KOPT-K1 (cell line): ENCODE measurements at regions not wholly inside any gene's neighbourhood (a gene's known extent, or its start where the extent isn't known, plus 50 kb on each side); places are given as distances from the start of the nearest gene placed in this dataset.

Experiments used
- H3K27ac ChIP-seq: fragments of 200-600 bp; sonication (generic); 2 replicates; pipeline ENCODE4 v1.5.1; 2016; ENCODE audit warnings: antibody characterized with exemption, mild to moderate bottlenecking, low read depth, low read length; ENCODE audit not compliant: poor library complexity, severe bottlenecking
- H3K36me3 ChIP-seq: fragments of 200-600 bp; sonication (generic); 2 replicates; pipeline ENCODE4 v1.5.1; 2017; ENCODE audit warnings: antibody characterized with exemption, mild to moderate bottlenecking, low read length, moderate library complexity; ENCODE audit not compliant: insufficient read depth
- H3K9me3 ChIP-seq: fragments of 200-600 bp; sonication (generic); 2 replicates; pipeline ENCODE4 v1.5.1; 2017; ENCODE audit warnings: antibody characterized with exemption, low read length, mild to moderate bottlenecking; ENCODE audit not compliant: insufficient read depth, poor library complexity, severe bottlenecking

DNA sequence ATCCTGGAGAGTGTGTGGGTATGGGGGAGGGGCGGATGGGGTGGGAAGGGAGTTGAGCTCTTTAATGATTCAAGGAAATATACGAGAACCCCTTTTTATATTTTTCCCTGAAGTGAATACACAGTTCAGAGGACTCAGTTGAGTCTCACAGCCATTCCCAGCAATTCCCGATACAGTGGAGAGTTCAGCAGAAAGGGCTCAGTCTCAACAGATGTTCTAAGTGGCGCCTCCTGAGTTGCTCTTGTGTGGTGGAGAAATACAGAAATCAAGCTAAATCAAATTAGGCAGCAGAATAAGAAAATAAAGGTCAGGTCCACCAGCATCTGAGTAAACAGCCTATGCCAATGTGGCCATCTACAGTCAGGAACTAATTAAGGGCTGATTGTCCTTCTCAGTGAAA lies 372.1 kb downstream of the NR2F2 start:
- Histone ChIP-seq H3K9me3 (no peaks in the 10 kb centered on the region), H3K27ac (no peak overlapping the region), H3K36me3 (no peaks in the 10 kb centered on the region)

GRCh38 chr15:96703091-96703490 lies 372.6 kb downstream of the NR2F2 start:
- Histone ChIP-seq H3K36me3 (no peaks in the 10 kb centered on the region), H3K9me3 (no peaks in the 10 kb centered on the region), H3K27ac (no peak overlapping the region)

- no peaks in the 10 kb centered on the region for H3K9me3 ChIP-seq
- no peak overlapping the region for H3K27ac ChIP-seq
- no peaks in the 10 kb centered on the region for H3K36me3 ChIP-seq
These were observed 373.5 kb downstream of the NR2F2 start for GRCh38 chr15:96703794-96704550.

DNA sequence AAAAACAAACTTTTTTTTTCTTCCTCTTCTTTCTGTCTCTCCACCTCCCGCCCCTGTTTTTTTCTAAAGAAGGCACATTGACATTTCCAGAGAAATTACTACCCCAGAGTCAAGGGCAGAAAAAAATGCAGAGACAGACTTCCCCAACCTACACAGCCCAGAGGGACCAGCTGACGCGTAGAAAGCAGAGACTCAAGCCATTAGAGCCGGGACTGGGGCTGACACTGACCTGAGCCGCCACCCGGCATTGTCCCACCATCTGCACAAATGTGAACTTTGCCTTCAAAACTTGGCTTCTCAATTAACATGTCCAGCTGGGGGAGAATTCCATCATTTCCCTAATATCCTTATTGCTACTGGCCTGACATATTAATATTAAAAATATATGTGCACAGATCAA lies 385.6 kb downstream of the NR2F2 start:
- Histone ChIP-seq H3K9me3 (no peaks in the 10 kb centered on the region), H3K36me3 (no peaks in the 10 kb centered on the region), H3K27ac (no peak overlapping the region)

DNA sequence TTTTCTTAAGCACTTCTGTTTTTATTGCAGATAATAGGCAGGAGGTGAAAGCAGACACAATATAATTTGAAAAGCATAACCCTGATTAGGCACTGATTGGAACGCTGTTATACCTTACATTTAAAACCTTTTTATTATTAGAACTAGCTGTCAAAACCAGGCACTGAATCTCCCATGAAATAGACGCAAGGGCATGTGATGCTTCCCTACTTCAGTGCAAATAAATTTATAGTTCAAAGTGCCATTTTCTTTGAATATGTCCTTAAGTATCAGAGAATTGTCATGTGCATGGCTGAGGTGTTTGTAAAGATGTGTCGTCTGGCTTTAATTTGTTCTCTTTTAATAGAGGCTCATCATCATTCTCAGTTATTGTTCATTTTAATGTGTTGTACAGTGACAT lies 386.0 kb downstream of the NR2F2 start:
- Histone ChIP-seq H3K36me3 (no peaks in the 10 kb centered on the region), H3K9me3 (no peaks in the 10 kb centered on the region), H3K27ac (no peak overlapping the region)

DNA sequence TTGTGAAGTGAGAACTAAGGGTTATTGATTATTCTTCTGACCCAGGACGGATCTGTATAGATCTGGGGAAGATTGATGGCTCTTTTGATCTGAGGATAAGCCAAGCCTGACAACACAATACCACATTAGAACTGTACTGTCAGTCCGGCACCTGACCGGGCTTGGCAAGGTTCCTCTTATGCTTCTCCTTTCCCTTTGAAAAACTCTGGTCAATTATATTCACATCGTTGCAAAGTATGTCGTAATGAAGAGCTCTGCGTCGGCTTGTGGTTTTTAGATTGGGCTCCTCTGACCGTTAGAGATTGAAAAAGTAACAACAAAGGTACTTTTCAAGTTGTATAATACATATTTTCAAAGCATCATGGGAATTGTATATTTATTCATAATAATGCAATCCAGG lies 389.8 kb downstream of the NR2F2 start:
- H3K9me3 ChIP-seq = no peaks in the 10 kb centered on the region
- H3K27ac ChIP-seq = no peak overlapping the region
- no peaks in the 10 kb centered on the region for H3K36me3 ChIP-seq

DNA sequence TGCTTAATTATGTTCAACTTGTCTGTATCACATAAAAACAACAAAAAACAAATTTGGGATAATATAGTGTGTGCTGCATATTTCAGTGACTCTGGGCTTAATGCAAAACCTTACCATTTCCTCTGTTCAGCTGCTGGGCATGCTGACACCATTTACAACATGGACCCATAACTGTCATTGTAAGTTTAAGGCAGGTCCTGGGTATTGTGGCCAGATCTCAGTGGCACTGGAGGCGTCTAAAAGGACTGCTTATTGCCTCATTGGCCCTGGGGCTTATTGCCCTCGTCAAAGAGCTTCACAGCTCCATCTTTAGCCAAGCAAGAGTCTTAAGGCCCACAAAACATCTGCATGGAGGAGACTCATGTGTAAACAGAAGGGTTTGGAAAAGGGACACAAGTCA lies 390.2 kb downstream of the NR2F2 start:
- no peaks in the 10 kb centered on the region for H3K36me3 ChIP-seq
- no peak overlapping the region for H3K27ac ChIP-seq
- H3K9me3 ChIP-seq = no peaks in the 10 kb centered on the region

GRCh38 chr15:96728591-96728990 lies 398.1 kb downstream of the NR2F2 start:
- Histone ChIP-seq H3K36me3 (no peaks in the 10 kb centered on the region), H3K9me3 (no peaks in the 10 kb centered on the region), H3K27ac (no peak overlapping the region)

DNA sequence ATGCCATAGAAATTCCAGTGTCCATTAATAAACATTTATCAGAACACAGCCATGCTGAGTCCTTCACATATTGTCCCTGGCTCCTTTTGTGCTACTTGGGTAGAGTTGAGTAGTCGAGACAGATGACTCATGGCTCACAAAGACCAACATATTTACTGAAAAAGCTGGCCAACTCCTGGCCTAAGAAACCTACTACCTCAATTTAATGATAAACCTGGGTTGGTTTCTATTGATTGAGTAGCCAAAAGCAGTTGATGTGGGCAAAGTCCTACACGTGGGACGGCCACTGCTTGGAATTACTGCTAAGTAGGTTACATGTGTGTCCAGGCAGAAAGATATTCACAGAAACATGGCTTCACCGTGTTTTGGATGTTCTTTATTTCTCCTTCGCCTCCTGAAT lies 402.2 kb downstream of the NR2F2 start:
- no peaks in the 10 kb centered on the region for H3K36me3 ChIP-seq
- no peak overlapping the region for H3K27ac ChIP-seq
- H3K9me3 ChIP-seq = no peaks in the 10 kb centered on the region

GRCh38 chr15:96733721-96734120 lies 403.2 kb downstream of the NR2F2 start:
- no peak overlapping the region for H3K27ac ChIP-seq
- H3K9me3 ChIP-seq = no peaks in the 10 kb centered on the region
- H3K36me3 ChIP-seq = no peaks in the 10 kb centered on the region

DNA sequence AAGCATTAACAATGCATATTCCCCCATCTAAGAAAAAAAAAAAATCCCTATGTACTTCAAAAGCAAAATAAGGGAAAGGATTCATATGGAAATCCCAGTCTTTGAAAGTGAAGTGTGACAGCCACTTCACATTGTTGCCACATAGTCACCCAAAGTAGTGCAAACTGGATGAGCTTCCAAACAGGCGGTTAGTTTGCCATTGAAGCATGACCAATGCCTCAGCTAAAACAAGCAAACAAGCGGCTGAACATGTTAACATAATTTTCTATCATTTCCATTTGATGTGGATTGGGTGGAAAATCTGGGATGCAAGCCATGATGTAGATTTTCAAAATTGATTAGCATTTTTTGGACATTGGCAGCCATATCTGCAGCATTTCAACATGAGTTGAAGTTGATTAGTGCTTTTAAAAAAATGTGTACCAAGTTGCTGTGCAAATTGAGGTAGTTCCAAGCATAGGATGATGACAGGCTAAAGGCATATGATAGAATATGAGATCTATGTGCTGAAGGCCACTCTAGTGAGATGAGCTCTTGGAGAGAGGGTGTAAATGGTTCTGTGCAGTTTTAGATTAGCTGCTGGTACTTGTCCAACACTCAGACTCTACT lies 405.2 kb downstream of the NR2F2 start:
- no peaks in the 10 kb centered on the region for H3K9me3 ChIP-seq
- no peaks in the 10 kb centered on the region for H3K36me3 ChIP-seq
- H3K27ac ChIP-seq = no peak overlapping the region

- H3K27ac ChIP-seq = no peak overlapping the region
- H3K9me3 ChIP-seq = no peaks in the 10 kb centered on the region
- no peaks in the 10 kb centered on the region for H3K36me3 ChIP-seq
These were observed 405.9 kb downstream of the NR2F2 start for GRCh38 chr15:96736384-96736783.

GRCh38 chr15:96737408-96737807 lies 406.9 kb downstream of the NR2F2 start:
- no peaks in the 10 kb centered on the region for H3K9me3 ChIP-seq
- no peaks in the 10 kb centered on the region for H3K36me3 ChIP-seq
- H3K27ac ChIP-seq = no peak overlapping the region

- Histone ChIP-seq H3K27ac (no peak overlapping the region), H3K36me3 (no peaks in the 10 kb centered on the region), H3K9me3 (no peaks in the 10 kb centered on the region)
These were observed 416.2 kb downstream of the NR2F2 start for GRCh38 chr15:96746665-96747064.

DNA sequence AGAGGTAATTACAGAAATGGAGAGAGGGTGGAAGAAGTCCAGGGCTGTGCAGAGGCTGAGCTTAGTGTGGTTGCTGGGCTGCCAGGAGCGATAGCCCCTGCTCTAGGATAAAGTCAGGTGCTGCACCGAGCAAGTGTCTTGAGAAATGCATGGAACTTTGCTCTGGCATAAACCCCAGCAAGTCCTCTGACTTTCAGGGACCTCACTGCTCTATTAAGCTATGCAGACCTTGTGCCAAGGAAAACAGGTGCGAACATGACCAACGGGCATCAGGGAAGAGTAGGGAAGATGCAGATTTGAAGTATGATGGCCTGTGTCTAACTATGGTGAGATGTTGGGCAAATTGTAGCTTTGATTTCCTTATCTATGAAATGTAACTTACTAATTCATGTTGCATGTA lies 416.8 kb downstream of the NR2F2 start:
- Histone ChIP-seq H3K9me3 (no peaks in the 10 kb centered on the region), H3K27ac (no peak overlapping the region), H3K36me3 (no peaks in the 10 kb centered on the region)

DNA sequence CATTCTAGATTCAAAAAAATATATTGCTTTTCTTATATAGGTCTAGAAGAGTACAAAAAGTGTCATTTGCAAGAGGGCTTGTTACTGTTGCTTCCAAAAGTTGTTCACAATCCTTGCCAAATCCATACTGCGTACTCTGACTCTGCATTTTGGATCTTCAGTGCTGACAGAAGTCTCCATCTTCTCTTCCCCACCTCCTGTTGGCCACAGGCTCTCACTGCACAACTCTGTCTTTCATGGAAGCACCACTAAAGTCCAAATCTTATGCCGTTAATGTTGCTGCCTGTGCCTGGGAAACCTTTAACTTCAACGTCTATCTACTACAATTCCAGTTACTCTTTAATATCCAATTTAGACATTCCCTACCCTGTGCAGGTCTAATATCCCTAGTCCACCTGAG lies 419.9 kb downstream of the NR2F2 start:
- Histone ChIP-seq H3K9me3 (no peaks in the 10 kb centered on the region), H3K27ac (no peak overlapping the region), H3K36me3 (no peaks in the 10 kb centered on the region)
